Mesothelial cell of epicardium (in vitro differentiated cells): ENCODE measurements at regions not wholly inside any gene's neighbourhood (a gene's known extent, or its start where the extent isn't known, plus 50 kb on each side); places are given as distances from the start of the nearest gene placed in this dataset.

Source experiments
- DNase-seq, 2 experiments: peaks; one replicate each; pipeline ENCODE4 v3.0.0; 2021; ENCODE audit warnings: low spot score in 2 of 2; ENCODE audit not compliant: unreplicated experiment in 2 of 2
- H3K27ac Mint-ChIP-seq: 2 replicates; pipeline ENCODE4 v1.8.0; 2021; ENCODE audit warnings: mixed read lengths
- H3K27me3 Mint-ChIP-seq: 2 replicates; pipeline ENCODE4 v1.8.0; 2021; ENCODE audit warnings: low read depth, mixed read lengths
- H3K36me3 Mint-ChIP-seq: 2 replicates; pipeline ENCODE4 v1.8.0; 2021; ENCODE audit warnings: mixed read lengths
- H3K4me1 Mint-ChIP-seq: 2 replicates; pipeline ENCODE4 v1.8.0; 2021; ENCODE audit warnings: mixed read lengths
- H3K4me3 Mint-ChIP-seq: 2 replicates; pipeline ENCODE4 v1.8.0; 2021; ENCODE audit warnings: mild to moderate bottlenecking, moderate library complexity, mixed read lengths
- H3K9me3 Mint-ChIP-seq: 2 replicates; pipeline ENCODE4 v1.8.0; 2021; ENCODE audit warnings: mixed read lengths
- TF ChIP-seq, protein P1 (sequence below): fragments of 200-600 bp; sonication (generic); IDR thresholded peaks from one replicate; pipeline ENCODE4 v1.5.0; 2021; ENCODE audit warnings: antibody characterized with exemption; ENCODE audit not compliant: unreplicated experiment

DNA sequence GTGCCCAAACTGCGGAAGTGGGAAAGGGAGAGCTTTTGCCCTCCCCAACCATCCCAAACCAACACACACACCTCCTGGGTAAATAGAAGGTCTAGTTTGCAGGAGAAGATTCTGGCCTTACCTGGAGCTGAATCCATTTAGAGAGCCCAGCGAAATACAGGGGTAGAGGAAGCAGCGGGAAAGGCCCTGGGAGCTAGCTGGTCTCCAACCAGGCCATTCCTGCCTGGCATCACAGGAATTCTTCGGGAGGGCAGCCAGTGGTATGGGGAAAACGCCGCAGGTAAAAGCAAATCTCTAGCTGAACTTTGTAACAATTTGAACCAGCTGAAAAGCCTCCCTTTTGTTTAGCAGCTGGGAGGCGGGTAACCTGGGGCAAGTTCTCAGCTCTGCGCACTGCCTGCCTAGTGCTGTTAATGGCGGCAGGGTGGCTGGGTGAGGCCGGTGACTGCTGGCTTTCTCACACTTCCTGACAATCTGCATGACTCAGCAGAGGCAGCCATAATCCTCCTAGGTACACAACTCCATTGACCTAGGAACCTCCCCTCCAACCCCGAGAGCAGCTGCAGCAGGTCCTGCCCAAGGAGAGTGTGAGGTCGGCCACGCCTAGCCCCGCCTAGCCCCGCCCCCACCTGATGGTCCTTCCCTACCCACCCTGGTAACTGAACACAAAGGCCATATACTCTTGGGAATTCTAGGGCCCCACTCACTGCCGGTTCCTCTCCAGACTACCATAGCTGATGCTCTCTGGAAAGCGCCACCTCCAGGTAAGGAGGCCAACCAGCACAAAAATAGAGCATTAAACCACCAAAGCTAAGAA lies 483.8 kb upstream of the REG3G start:
- no peak for DNase-seq
- no peaks in the 10 kb centered on the region for H3K4me1 Mint-ChIP-seq
- no peak overlapping the region for H3K4me3 Mint-ChIP-seq
- peaks cover 15% of the 10 kb centered on the region for H3K9me3 Mint-ChIP-seq
- no peaks in the 10 kb centered on the region for H3K27me3 Mint-ChIP-seq
- H3K27ac Mint-ChIP-seq: no peak overlapping the region
- no peaks in the 10 kb centered on the region for H3K36me3 Mint-ChIP-seq
- TF ChIP-seq, protein P1, sequence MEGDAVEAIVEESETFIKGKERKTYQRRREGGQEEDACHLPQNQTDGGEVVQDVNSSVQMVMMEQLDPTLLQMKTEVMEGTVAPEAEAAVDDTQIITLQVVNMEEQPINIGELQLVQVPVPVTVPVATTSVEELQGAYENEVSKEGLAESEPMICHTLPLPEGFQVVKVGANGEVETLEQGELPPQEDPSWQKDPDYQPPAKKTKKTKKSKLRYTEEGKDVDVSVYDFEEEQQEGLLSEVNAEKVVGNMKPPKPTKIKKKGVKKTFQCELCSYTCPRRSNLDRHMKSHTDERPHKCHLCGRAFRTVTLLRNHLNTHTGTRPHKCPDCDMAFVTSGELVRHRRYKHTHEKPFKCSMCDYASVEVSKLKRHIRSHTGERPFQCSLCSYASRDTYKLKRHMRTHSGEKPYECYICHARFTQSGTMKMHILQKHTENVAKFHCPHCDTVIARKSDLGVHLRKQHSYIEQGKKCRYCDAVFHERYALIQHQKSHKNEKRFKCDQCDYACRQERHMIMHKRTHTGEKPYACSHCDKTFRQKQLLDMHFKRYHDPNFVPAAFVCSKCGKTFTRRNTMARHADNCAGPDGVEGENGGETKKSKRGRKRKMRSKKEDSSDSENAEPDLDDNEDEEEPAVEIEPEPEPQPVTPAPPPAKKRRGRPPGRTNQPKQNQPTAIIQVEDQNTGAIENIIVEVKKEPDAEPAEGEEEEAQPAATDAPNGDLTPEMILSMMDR: no peak

DNA sequence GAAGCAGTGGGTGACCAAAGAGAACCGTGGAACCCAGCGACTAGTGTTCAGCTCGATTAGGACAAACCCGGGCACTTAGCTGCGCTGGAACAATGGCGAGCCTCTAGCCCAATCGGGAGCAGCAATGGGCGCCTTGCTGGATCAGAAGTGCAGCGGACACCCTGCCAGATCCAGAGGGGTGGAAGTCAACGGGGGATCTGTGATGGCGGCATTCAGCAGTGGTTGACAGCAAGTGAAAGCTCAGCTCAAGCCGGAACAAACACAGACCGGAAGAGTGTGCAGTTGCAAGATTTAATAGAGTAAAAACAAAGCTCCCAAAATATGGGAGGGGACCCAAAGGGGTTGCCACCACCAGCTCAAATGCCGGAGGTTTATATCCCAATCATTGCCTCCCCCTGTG lies 478.7 kb upstream of the REG3G start:
- Mint-ChIP-seq H3K9me3 (peaks cover 12% of the 10 kb centered on the region), H3K36me3 (no peaks in the 10 kb centered on the region), H3K27me3 (no peaks in the 10 kb centered on the region), H3K27ac (no peak overlapping the region), H3K4me3 (no peak overlapping the region), H3K4me1 (no peaks in the 10 kb centered on the region)
- TF ChIP-seq, protein P1: no peak
- no peak for DNase-seq

DNA sequence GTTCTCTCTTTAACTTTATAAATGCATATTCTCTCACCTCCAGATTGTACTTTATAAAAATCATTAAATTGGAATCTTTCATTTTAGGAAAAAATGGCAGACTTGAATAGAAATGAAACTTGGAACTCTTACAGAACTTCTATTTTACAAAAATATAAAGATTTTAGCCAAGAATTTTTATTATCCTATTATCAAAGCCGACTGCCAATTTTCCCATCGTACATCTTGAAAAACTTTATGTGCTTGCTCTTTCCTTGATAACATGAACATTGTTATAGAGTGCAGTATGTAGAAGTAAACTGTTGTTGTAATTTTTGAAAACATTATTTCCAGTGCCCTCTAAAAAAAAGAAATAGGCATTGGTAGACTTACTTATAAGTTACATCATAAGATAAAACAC lies 475.7 kb upstream of the REG3G start:
- Mint-ChIP-seq H3K27me3 (no peaks in the 10 kb centered on the region), H3K4me3 (no peak overlapping the region), H3K4me1 (peaks cover 7% of the 10 kb centered on the region), H3K9me3 (no peaks in the 10 kb centered on the region), H3K27ac (no peak overlapping the region), H3K36me3 (no peaks in the 10 kb centered on the region)
- TF ChIP-seq, protein P1: no peak
- DNase-seq: no peak

DNA sequence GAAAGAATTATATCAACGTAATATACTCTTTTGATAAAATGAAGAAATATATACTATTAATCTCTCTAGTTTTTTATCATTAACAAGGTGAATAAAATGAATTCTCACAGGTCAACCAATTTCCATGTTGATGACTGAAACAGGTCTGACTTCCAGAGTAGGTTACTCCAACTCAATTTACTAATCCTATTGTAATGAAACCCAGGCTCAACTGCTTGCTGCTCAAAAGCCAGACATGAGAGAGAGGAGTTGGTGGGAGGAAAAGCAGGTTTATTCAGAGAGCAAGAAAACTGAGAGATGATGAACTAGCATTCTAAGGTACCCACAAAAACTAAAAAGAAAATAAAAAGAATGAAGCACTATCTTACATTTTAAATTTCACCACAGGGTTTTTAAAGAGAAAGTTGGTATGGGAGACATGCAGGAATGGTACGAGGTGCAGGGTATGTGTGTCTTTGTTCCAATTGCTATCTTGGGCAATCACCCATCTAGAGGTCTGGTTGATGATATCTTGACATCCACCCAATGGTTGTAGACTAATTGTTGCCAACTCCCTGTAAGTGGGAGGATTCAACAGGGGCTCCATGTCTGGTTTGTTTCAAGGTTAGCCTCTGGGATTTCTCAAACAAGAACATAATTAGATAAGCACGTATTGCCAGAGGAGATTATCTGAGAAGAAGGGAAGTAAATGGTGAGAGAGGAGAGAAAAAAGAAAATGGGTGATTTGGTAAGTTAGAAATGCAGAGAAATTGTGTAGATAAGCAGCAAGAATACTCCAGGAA lies 471.4 kb upstream of the REG3G start:
- Mint-ChIP-seq H3K4me3 (no peak overlapping the region), H3K27me3 (no peaks in the 10 kb centered on the region), H3K9me3 (peaks cover 13% of the 10 kb centered on the region), H3K36me3 (peaks cover 5% of the 10 kb centered on the region), H3K4me1 (peaks cover 7% of the 10 kb centered on the region), H3K27ac (peak overlapping the region; percentile 23)
- no peak for DNase-seq
- TF ChIP-seq, protein P1: no peak

DNA sequence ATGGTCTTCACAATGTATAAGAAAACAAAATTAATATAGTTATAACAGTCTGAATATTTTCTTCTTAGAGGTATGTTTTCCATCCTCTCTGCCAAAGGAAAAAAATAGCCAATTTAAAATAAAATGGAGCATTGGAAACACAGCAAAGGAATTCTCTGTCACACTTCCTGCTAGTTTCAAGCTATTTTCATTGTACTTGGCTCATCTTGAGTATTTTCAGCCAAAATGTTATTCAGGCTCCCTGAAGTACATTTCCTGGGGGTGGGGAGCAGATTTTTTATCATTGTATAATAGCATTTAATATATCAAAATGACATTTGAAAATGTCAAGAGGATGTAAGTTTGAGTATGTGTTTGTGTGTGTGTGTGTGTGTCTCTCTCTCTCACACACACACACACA lies 463.6 kb upstream of the REG3G start:
- TF ChIP-seq, protein P1: no peak
- Mint-ChIP-seq H3K27ac (no peak overlapping the region), H3K27me3 (no peaks in the 10 kb centered on the region), H3K9me3 (no peaks in the 10 kb centered on the region), H3K4me1 (no peaks in the 10 kb centered on the region), H3K4me3 (no peak overlapping the region), H3K36me3 (no peaks in the 10 kb centered on the region)
- no peak for DNase-seq
